Kidney epithelial cell (primary cell): ENCODE measurements at regions not wholly inside any gene's neighbourhood (a gene's known extent, or its start where the extent isn't known, plus 50 kb on each side); places are given as distances from the start of the nearest gene placed in this dataset.

Experiments used
- DNase-seq: peaks from one replicate; pipeline ENCODE4 v3.0.0-alpha.2; 2010; ENCODE audit warnings: low read depth
- H3K27me3 ChIP-seq: 2 replicates; pipeline ENCODE4 v1.6.0; 2011; ENCODE audit warnings: low read length; ENCODE audit not compliant: control insufficient read depth, insufficient read depth
- H3K36me3 ChIP-seq: 2 replicates; pipeline ENCODE4 v1.5.1; 2011; ENCODE audit warnings: low read length; ENCODE audit not compliant: control insufficient read depth, insufficient read depth
- H3K4me3 ChIP-seq: 2 replicates; pipeline ENCODE4 v1.5.1; 2011; ENCODE audit warnings: low read depth, mild to moderate bottlenecking, control low read depth, low read length
- CTCF ChIP-seq: IDR thresholded peaks from 2 replicates; pipeline ENCODE4 v1.5.1; 2011; ENCODE audit warnings: mild to moderate bottlenecking, moderate library complexity, low read length, control low read depth, inconsistent platforms; ENCODE audit not compliant: insufficient read depth, poor library complexity, severe bottlenecking

- no peak for TF ChIP-seq CTCF
- H3K4me3 ChIP-seq, result no peak overlapping the region
- no peaks in the 10 kb centered on the region for H3K36me3 ChIP-seq
- no peaks in the 10 kb centered on the region for H3K27me3 ChIP-seq
- no peak for DNase-seq
Measured at GRCh38 chr3:23096041-23096440, 107.1 kb upstream of the UBE2E2 start.

- no peaks in the 10 kb centered on the region for H3K27me3 ChIP-seq
- H3K4me3 ChIP-seq, result no peak overlapping the region
- DNase-seq, result no peak
- H3K36me3 ChIP-seq, result no peaks in the 10 kb centered on the region
- no peak for TF ChIP-seq CTCF
Measured at GRCh38 chr3:23099021-23099420, 104.1 kb upstream of the UBE2E2 start.

- no peak overlapping the region for H3K4me3 ChIP-seq
- no peak for TF ChIP-seq CTCF
- H3K27me3 ChIP-seq, result no peaks in the 10 kb centered on the region
- DNase-seq, result no peak
- H3K36me3 ChIP-seq, result no peaks in the 10 kb centered on the region
Measured at GRCh38 chr3:23099677-23100076, 103.5 kb upstream of the UBE2E2 start.

GRCh38 chr3:23100106-23100505, 103.0 kb upstream of the UBE2E2 start:
- Histone ChIP-seq H3K27me3 (no peaks in the 10 kb centered on the region), H3K4me3 (no peak overlapping the region), H3K36me3 (no peaks in the 10 kb centered on the region)
- TF ChIP-seq CTCF, result no peak
- no peak for DNase-seq

GRCh38 chr3:23103764-23104163, 99.4 kb upstream of the UBE2E2 start:
- no peak overlapping the region for H3K4me3 ChIP-seq
- DNase-seq, result no peak
- H3K27me3 ChIP-seq, result no peaks in the 10 kb centered on the region
- no peak for TF ChIP-seq CTCF
- H3K36me3 ChIP-seq, result no peaks in the 10 kb centered on the region

GRCh38 chr3:23105048-23105447, 98.1 kb upstream of the UBE2E2 start:
- no peak for TF ChIP-seq CTCF
- DNase-seq, result no peak
- H3K36me3 ChIP-seq, result no peaks in the 10 kb centered on the region
- no peak overlapping the region for H3K4me3 ChIP-seq
- H3K27me3 ChIP-seq, result no peaks in the 10 kb centered on the region
